Activated CD4-positive, alpha-beta memory T cell treated with anti-CD3 and anti-CD28 coated beads for 36 hours (primary cell): ENCODE measurements at regions not wholly inside any gene's neighbourhood (a gene's known extent, or its start where the extent isn't known, plus 50 kb on each side); places are given as distances from the start of the nearest gene placed in this dataset.

Experiments
- CTCF ChIA-PET: fragments of 350-600 bp; sonication (Branson Sonifier 250); formaldehyde crosslinking; loops from one replicate; lab custom pipeline; 2021; ENCODE audit warnings: antibody characterized with exemption, inconsistent platforms; lab: Charles Lee
- POLR2A ChIA-PET: fragments of 350-600 bp; sonication (Branson Sonifier 250); formaldehyde crosslinking; loops from one replicate; lab custom pipeline; 2021; ENCODE audit warnings: antibody characterized with exemption; lab: Charles Lee
- DNase-seq: peaks from one replicate; pipeline ENCODE4 v3.0.0-alpha.2; 2020
- H3K27ac Mint-ChIP-seq: one replicate; pipeline ENCODE4 v1.8.0; 2021; ENCODE audit warnings: mixed read lengths
- H3K27me3 Mint-ChIP-seq: one replicate; pipeline ENCODE4 v1.8.0; 2021; ENCODE audit warnings: mixed read lengths
- H3K36me3 Mint-ChIP-seq: one replicate; pipeline ENCODE4 v1.8.0; 2021; ENCODE audit warnings: mixed read lengths
- H3K4me1 Mint-ChIP-seq: one replicate; pipeline ENCODE4 v1.8.0; 2021; ENCODE audit warnings: low read depth, mixed read lengths
- H3K4me3 Mint-ChIP-seq: one replicate; pipeline ENCODE4 v1.8.0; 2021; ENCODE audit warnings: mild to moderate bottlenecking, mixed read lengths
- H3K9me3 Mint-ChIP-seq: one replicate; pipeline ENCODE4 v1.8.0; 2021; ENCODE audit warnings: mixed read lengths
- intact Hi-C: fragments of 100-400 bp; cut with micrococcal nuclease; formaldehyde crosslinking; loops from one replicate; pipeline ENCODE4 v1.15.1; 2023

- DNase-seq: no peak
- no peaks in the 10 kb centered on the region for H3K9me3 Mint-ChIP-seq
- H3K4me1 Mint-ChIP-seq: peaks cover 11% of the 10 kb centered on the region
- intact Hi-C loops: no loop called here
- H3K4me3 Mint-ChIP-seq: no peak overlapping the region
- no peak overlapping the region for H3K27ac Mint-ChIP-seq
- POLR2A ChIA-PET: no interaction called here
- no peaks in the 10 kb centered on the region for H3K36me3 Mint-ChIP-seq
- CTCF ChIA-PET: no interaction called here
- peaks cover 4% of the 10 kb centered on the region for H3K27me3 Mint-ChIP-seq
Observed at GRCh38 chr20:50364542-50364941, 145.6 kb upstream of the PTPN1 start.

- no peaks in the 10 kb centered on the region for H3K9me3 Mint-ChIP-seq
- no peak overlapping the region for H3K27ac Mint-ChIP-seq
- H3K4me1 Mint-ChIP-seq: peaks cover 11% of the 10 kb centered on the region
- CTCF ChIA-PET: interaction anchor here (0.6 kb wide), 1 partner anchor 233 kb away, joined by 3 read pairs; no protein-coding TSS in a partner anchor
- POLR2A ChIA-PET: no interaction called here
- intact Hi-C loops: no loop called here
- H3K27me3 Mint-ChIP-seq: peaks cover 4% of the 10 kb centered on the region
- H3K4me3 Mint-ChIP-seq: no peak overlapping the region
- DNase-seq: peak; percentile 56
- no peaks in the 10 kb centered on the region for H3K36me3 Mint-ChIP-seq
Observed at GRCh38 chr20:50366270-50367103, 143.7 kb upstream of the PTPN1 start.

GRCh38 chr20:50367104-50367674, 143.0 kb upstream of the PTPN1 start:
- Mint-ChIP-seq H3K36me3 (no peaks in the 10 kb centered on the region), H3K4me3 (no peak overlapping the region), H3K4me1 (peaks cover 11% of the 10 kb centered on the region), H3K27me3 (peaks cover 4% of the 10 kb centered on the region), H3K9me3 (no peaks in the 10 kb centered on the region), H3K27ac (no peak overlapping the region)
- DNase-seq: no peak
- POLR2A ChIA-PET: no interaction called here
- intact Hi-C loops: no loop called here
- CTCF ChIA-PET: no interaction called here

- no peak for DNase-seq
- H3K27ac Mint-ChIP-seq: no peak overlapping the region
- peaks cover 11% of the 10 kb centered on the region for H3K4me1 Mint-ChIP-seq
- peaks cover 4% of the 10 kb centered on the region for H3K27me3 Mint-ChIP-seq
- no peak overlapping the region for H3K4me3 Mint-ChIP-seq
- no peaks in the 10 kb centered on the region for H3K36me3 Mint-ChIP-seq
- H3K9me3 Mint-ChIP-seq: no peaks in the 10 kb centered on the region
- ChIA-PET POLR2A (no interaction called here), CTCF (no interaction called here)
- intact Hi-C loops: no loop called here
Observed at GRCh38 chr20:50367739-50368375, 142.3 kb upstream of the PTPN1 start.

- Mint-ChIP-seq H3K9me3 (no peaks in the 10 kb centered on the region), H3K4me1 (peaks cover 11% of the 10 kb centered on the region), H3K36me3 (no peaks in the 10 kb centered on the region), H3K27me3 (peaks cover 4% of the 10 kb centered on the region), H3K27ac (no peak overlapping the region), H3K4me3 (no peak overlapping the region)
- intact Hi-C loops: no loop called here
- ChIA-PET POLR2A (no interaction called here), CTCF (no interaction called here)
- no peak for DNase-seq
Observed at GRCh38 chr20:50368386-50368785, 141.8 kb upstream of the PTPN1 start.

GRCh38 chr20:50368813-50369224, 141.4 kb upstream of the PTPN1 start:
- Mint-ChIP-seq H3K27me3 (peaks cover 4% of the 10 kb centered on the region), H3K9me3 (no peaks in the 10 kb centered on the region), H3K4me1 (peaks cover 11% of the 10 kb centered on the region), H3K27ac (no peak overlapping the region), H3K36me3 (no peaks in the 10 kb centered on the region), H3K4me3 (no peak overlapping the region)
- no peak for DNase-seq
- CTCF ChIA-PET: no interaction called here
- intact Hi-C loops: no loop called here
- POLR2A ChIA-PET: no interaction called here

- DNase-seq: no peak
- Mint-ChIP-seq H3K4me3 (no peak overlapping the region), H3K36me3 (no peaks in the 10 kb centered on the region), H3K4me1 (peaks cover 11% of the 10 kb centered on the region), H3K9me3 (no peaks in the 10 kb centered on the region), H3K27me3 (peaks cover 4% of the 10 kb centered on the region), H3K27ac (no peak overlapping the region)
- POLR2A ChIA-PET: no interaction called here
- intact Hi-C loops: no loop called here
- CTCF ChIA-PET: no interaction called here
Observed at GRCh38 chr20:50369225-50370035, 140.8 kb upstream of the PTPN1 start.

- ChIA-PET CTCF (no interaction called here), POLR2A (no interaction called here)
- DNase-seq: no peak
- Mint-ChIP-seq H3K4me3 (no peak overlapping the region), H3K27me3 (peaks cover 4% of the 10 kb centered on the region), H3K4me1 (peaks cover 11% of the 10 kb centered on the region), H3K36me3 (no peaks in the 10 kb centered on the region), H3K27ac (no peak overlapping the region), H3K9me3 (no peaks in the 10 kb centered on the region)
- intact Hi-C loops: no loop called here
Observed at GRCh38 chr20:50370036-50370566, 140.1 kb upstream of the PTPN1 start.

- H3K4me3 Mint-ChIP-seq: no peak overlapping the region
- peaks cover 4% of the 10 kb centered on the region for H3K27me3 Mint-ChIP-seq
- no peaks in the 10 kb centered on the region for H3K9me3 Mint-ChIP-seq
- no peak overlapping the region for H3K27ac Mint-ChIP-seq
- no peaks in the 10 kb centered on the region for H3K36me3 Mint-ChIP-seq
- ChIA-PET POLR2A (no interaction called here), CTCF (no interaction called here)
- intact Hi-C loops: no loop called here
- DNase-seq: no peak
- peaks cover 5% of the 10 kb centered on the region for H3K4me1 Mint-ChIP-seq
Observed at GRCh38 chr20:50371878-50372769, 138.1 kb upstream of the PTPN1 start.

- POLR2A ChIA-PET: no interaction called here
- Mint-ChIP-seq H3K9me3 (no peaks in the 10 kb centered on the region), H3K4me3 (no peak overlapping the region), H3K36me3 (no peaks in the 10 kb centered on the region), H3K27ac (no peak overlapping the region), H3K4me1 (peaks cover 4% of the 10 kb centered on the region), H3K27me3 (peaks cover 4% of the 10 kb centered on the region)
- intact Hi-C loops: no loop called here
- DNase-seq: no peak
- CTCF ChIA-PET: no interaction called here
Observed at GRCh38 chr20:50372770-50373088, 137.5 kb upstream of the PTPN1 start.

GRCh38 chr20:50373674-50374286, 136.4 kb upstream of the PTPN1 start:
- DNase-seq: no peak
- no peaks in the 10 kb centered on the region for H3K36me3 Mint-ChIP-seq
- H3K4me3 Mint-ChIP-seq: no peak overlapping the region
- POLR2A ChIA-PET: no interaction called here
- H3K9me3 Mint-ChIP-seq: no peaks in the 10 kb centered on the region
- no peaks in the 10 kb centered on the region for H3K27me3 Mint-ChIP-seq
- intact Hi-C loops: no loop called here
- H3K4me1 Mint-ChIP-seq: peaks cover 4% of the 10 kb centered on the region
- H3K27ac Mint-ChIP-seq: no peak overlapping the region
- CTCF ChIA-PET: no interaction called here
